ENCODE measurements at regions not wholly inside any gene's neighbourhood (a gene's known extent, or its start where the extent isn't known, plus 50 kb on each side); places are given as distances from the start of the nearest gene placed in this dataset.

GRCh38 chr5:88997937-88998336 is 115.0 kb upstream of the MEF2C start:
- no peak for TF ChIP-seq CTCF (IDR thresholded peaks at IDR 0.05)
- TF ChIP-seq POLR2AphosphoS5 (IDR thresholded peaks at IDR 0.05) = no peak
- TF ChIP-seq POLR2A (IDR thresholded peaks at IDR 0.05; ENCODE audit: low read depth) = no peak

Data from esophagus muscularis mucosa (tissue), 3 donors.